ENCODE measurements at regions not wholly inside any gene's neighbourhood (a gene's known extent, or its start where the extent isn't known, plus 50 kb on each side); places are given as distances from the start of the nearest gene placed in this dataset.

- TF ChIP-seq POLR2AphosphoS5 (IDR thresholded peaks at IDR 0.05) (no peak), POLR2A (IDR thresholded peaks at IDR 0.05) (no peak)
These were observed 134.6 kb upstream of the RCN1 start for GRCh38 chr11:31956310-31956709.
